ENCODE measurements at regions not wholly inside any gene's neighbourhood (a gene's known extent, or its start where the extent isn't known, plus 50 kb on each side); places are given as distances from the start of the nearest gene placed in this dataset.

GRCh38 chr15:77862651-77863104, 214.8 kb downstream of the TBC1D2B start:
- no peak for TF ChIP-seq CTCF (IDR thresholded peaks at IDR 0.05)
- TF ChIP-seq EZH2 (IDR thresholded peaks at IDR 0.05), result no peak

Data from neural progenitor cell (in vitro differentiated cells).